AG04449 (cell line): ENCODE measurements at regions not wholly inside any gene's neighbourhood (a gene's known extent, or its start where the extent isn't known, plus 50 kb on each side); places are given as distances from the start of the nearest gene placed in this dataset.

Experiments
- CTCF ChIA-PET: fragments of 350-600 bp; formaldehyde crosslinking; extraction: SDS; loops from one replicate; lab custom pipeline; 2021; ENCODE audit warnings: antibody characterized with exemption; lab: Yijun Ruan, JAX
- POLR2A ChIA-PET: fragments of 400-600, 350-600 bp; formaldehyde crosslinking; extraction: SDS; loops from one replicate; lab custom pipeline; 2020; ENCODE audit warnings: antibody characterized with exemption, inconsistent platforms; lab: Yijun Ruan, JAX
- DNase-seq: peaks from one replicate; pipeline ENCODE4 v3.0.0-alpha.2; 2010; ENCODE audit warnings: low read depth, low spot score
- H3K4me3 ChIP-seq: 2 replicates; pipeline ENCODE4 v1.5.1; 2011; ENCODE audit warnings: low read depth, mild to moderate bottlenecking, control low read depth, low read length
- TF ChIP-seq, protein P1 (sequence below): IDR thresholded peaks from one replicate; pipeline ENCODE4 v1.5.1; 2011; ENCODE audit warnings: mild to moderate bottlenecking, moderate library complexity, low read length, control low read depth, inconsistent platforms; ENCODE audit not compliant: insufficient read depth; ENCODE audit errors: missing control alignments

DNA sequence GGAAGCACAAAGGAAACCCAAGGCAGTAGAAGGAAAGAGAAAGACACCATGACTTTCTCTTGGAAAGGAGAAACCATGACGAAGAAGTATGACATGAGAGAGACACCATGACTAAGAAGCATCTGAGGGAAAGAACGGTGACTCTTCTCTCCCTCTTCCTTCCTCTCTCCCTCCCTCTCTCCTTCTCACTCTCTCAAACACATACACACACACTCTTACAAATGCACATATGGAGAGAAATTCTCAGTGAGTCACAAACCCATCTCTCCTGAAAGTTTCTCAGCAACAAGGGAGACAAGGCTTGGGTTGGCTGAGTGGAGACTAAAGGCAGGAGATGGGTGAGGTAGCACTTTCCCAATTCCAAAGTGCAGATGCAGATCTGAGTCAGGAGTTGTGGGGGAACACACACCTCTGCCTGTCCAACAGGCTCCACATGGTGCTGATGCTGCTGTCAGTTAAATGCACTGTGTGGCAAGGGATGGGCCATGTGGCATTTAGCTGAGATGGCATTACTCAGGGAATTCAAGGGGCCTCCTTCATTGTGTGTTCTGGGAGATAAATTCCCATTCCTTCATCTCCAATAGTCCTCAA lies 336.7 kb upstream of the C16orf82 start:
- ChIA-PET CTCF (no interaction called here), POLR2A (no interaction called here)
- DNase-seq = no peak
- TF ChIP-seq, protein P1, sequence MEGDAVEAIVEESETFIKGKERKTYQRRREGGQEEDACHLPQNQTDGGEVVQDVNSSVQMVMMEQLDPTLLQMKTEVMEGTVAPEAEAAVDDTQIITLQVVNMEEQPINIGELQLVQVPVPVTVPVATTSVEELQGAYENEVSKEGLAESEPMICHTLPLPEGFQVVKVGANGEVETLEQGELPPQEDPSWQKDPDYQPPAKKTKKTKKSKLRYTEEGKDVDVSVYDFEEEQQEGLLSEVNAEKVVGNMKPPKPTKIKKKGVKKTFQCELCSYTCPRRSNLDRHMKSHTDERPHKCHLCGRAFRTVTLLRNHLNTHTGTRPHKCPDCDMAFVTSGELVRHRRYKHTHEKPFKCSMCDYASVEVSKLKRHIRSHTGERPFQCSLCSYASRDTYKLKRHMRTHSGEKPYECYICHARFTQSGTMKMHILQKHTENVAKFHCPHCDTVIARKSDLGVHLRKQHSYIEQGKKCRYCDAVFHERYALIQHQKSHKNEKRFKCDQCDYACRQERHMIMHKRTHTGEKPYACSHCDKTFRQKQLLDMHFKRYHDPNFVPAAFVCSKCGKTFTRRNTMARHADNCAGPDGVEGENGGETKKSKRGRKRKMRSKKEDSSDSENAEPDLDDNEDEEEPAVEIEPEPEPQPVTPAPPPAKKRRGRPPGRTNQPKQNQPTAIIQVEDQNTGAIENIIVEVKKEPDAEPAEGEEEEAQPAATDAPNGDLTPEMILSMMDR = no peak
- H3K4me3 ChIP-seq = no peak overlapping the region

DNA sequence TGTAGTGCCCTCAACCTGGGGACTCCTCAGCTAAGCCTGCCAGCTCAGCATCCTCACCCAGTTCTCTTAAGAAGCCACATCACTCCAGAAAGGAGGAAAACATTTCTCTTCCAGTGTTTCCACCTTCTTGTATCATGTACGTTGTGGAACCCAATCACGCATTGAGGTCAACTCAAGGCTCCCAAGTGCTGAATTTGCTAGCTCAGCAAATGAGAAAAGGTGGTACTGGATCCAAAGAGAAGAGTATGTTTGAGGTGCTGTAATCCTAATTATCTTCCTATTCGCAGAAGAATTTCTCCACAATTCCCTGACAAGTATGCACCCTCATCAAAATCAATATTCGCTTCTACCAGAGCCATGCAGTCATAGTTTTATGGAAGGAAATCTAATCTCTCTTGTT lies 335.0 kb upstream of the C16orf82 start:
- TF ChIP-seq, protein P1 = no peak
- CTCF ChIA-PET = no interaction called here
- no peak for DNase-seq
- POLR2A ChIA-PET = no interaction called here
- no peak overlapping the region for H3K4me3 ChIP-seq

- ChIA-PET CTCF (no interaction called here), POLR2A (no interaction called here)
- no peak for DNase-seq
- no peak overlapping the region for H3K4me3 ChIP-seq
- TF ChIP-seq, protein P1 = no peak
These were observed 333.0 kb upstream of the C16orf82 start for GRCh38 chr16:26733710-26734109.

DNA sequence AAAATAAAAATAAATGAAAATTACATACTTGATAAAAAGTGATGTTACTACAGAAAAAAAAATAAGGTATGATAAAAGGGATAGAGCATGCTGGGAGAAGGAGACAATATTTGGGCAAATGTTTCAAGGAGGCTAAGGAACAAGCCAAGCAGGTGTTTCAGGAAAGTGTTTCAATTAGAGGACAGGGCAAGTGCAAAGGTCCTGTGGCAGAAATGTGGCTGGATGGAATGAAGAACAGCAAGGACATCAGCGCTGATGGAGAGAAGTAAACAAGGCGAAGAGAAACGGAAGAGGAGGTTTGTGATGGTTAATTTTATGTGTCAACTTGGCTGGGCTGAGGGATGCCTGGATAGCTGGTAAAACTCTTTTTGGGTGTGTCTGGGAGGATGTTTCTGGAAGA lies 331.2 kb upstream of the C16orf82 start:
- ChIA-PET CTCF (no interaction called here), POLR2A (no interaction called here)
- H3K4me3 ChIP-seq = no peak overlapping the region

GRCh38 chr16:26736084-26736483 lies 330.6 kb upstream of the C16orf82 start:
- TF ChIP-seq, protein P1 = no peak
- CTCF ChIA-PET = no interaction called here
- POLR2A ChIA-PET = no interaction called here
- no peak overlapping the region for H3K4me3 ChIP-seq
- DNase-seq = no peak

More for the DNA sequence above, 331.2 kb upstream of the C16orf82 start:
- no peak for DNase-seq
- TF ChIP-seq, protein P1 = no peak

DNA sequence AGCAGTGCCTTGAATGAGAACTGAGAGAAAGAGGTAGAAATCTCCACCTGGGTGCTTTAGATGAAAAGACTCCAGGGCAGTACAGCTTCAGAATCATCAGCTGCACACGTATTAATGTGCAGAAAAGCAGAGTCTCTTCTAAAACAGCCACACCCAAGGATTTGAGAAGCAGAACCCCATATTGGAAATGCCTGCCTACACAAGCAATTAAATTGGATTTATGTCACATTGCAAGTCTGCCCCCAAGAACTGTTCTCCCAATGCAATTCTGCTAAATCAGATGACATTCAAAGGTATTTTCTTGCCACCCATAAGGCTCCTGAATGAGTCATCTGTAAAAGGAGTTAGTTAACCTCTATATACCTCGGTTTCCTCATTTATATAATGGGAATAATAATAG lies 326.0 kb upstream of the C16orf82 start:
- H3K4me3 ChIP-seq = no peak overlapping the region
- TF ChIP-seq, protein P1 = no peak
- DNase-seq = no peak
- ChIA-PET POLR2A (no interaction called here), CTCF (no interaction called here)
